22Rv1 (cell line): ENCODE measurements at regions not wholly inside any gene's neighbourhood (a gene's known extent, or its start where the extent isn't known, plus 50 kb on each side); places are given as distances from the start of the nearest gene placed in this dataset.

Experiments used
- ZFX ChIP-seq: fragments of 450-650 bp; IDR thresholded peaks from 2 replicates; pipeline ENCODE4 v1.6.1; 2017; ENCODE audit warnings: antibody characterized with exemption, borderline replicate concordance
- TF ChIP-seq, protein P1 (sequence below): fragments of 450-650 bp; IDR thresholded peaks from 2 replicates; pipeline ENCODE4 v1.5.1; 2017; ENCODE audit warnings: mild to moderate bottlenecking

- TF ChIP-seq, protein P1, sequence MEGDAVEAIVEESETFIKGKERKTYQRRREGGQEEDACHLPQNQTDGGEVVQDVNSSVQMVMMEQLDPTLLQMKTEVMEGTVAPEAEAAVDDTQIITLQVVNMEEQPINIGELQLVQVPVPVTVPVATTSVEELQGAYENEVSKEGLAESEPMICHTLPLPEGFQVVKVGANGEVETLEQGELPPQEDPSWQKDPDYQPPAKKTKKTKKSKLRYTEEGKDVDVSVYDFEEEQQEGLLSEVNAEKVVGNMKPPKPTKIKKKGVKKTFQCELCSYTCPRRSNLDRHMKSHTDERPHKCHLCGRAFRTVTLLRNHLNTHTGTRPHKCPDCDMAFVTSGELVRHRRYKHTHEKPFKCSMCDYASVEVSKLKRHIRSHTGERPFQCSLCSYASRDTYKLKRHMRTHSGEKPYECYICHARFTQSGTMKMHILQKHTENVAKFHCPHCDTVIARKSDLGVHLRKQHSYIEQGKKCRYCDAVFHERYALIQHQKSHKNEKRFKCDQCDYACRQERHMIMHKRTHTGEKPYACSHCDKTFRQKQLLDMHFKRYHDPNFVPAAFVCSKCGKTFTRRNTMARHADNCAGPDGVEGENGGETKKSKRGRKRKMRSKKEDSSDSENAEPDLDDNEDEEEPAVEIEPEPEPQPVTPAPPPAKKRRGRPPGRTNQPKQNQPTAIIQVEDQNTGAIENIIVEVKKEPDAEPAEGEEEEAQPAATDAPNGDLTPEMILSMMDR, result no peak
- no peak for TF ChIP-seq ZFX
Observed at GRCh38 chr5:25905646-25906045, 1132.7 kb downstream of the CDH9 start.
